GM23338 (cell line): ENCODE measurements at regions not wholly inside any gene's neighbourhood (a gene's known extent, or its start where the extent isn't known, plus 50 kb on each side); places are given as distances from the start of the nearest gene placed in this dataset.

ENCODE experiments used
- ATAC-seq: fragments of 200-7000 bp; cut with Tn5 transposase; 3 replicates; pipeline ENCODE4 v1.9.1; 2020
- DNase-seq: peaks from one replicate; pipeline ENCODE4 v3.0.0-alpha.2; 2015; ENCODE audit warnings: low spot score
- H2AFZ ChIP-seq: fragments of 200-600 bp; sonication (generic); 2 replicates; pipeline ENCODE4 v1.8.0; 2016; ENCODE audit warnings: antibody characterized with exemption, mild to moderate bottlenecking, moderate library complexity
- H3F3A ChIP-seq: fragments of 200-600 bp; sonication (generic); replicated peaks from 2 replicates; pipeline ENCODE4 v1.8.0; 2017; ENCODE audit warnings: antibody characterized with exemption, mixed run types, low read depth
- H3K27ac ChIP-seq: fragments of 200-600 bp; sonication (generic); 2 replicates; pipeline ENCODE4 v1.6.1; 2016; ENCODE audit warnings: low read depth
- H3K27me3 ChIP-seq: fragments of 200-600 bp; sonication (generic); 2 replicates; pipeline ENCODE4 v1.8.0; 2016; ENCODE audit warnings: mild to moderate bottlenecking, mixed run types, moderate library complexity; ENCODE audit not compliant: insufficient read depth
- H3K36me3 ChIP-seq: fragments of 200-600 bp; sonication (generic); 2 replicates; pipeline ENCODE4 v1.8.0; 2016; ENCODE audit warnings: mild to moderate bottlenecking; ENCODE audit not compliant: insufficient read depth
- H3K4me1 ChIP-seq: fragments of 200-600 bp; sonication (generic); 2 replicates; pipeline ENCODE4 v1.8.0; 2016; ENCODE audit warnings: mild to moderate bottlenecking, moderate library complexity; ENCODE audit not compliant: insufficient read depth
- H3K4me2 ChIP-seq: fragments of 200-600 bp; sonication (generic); 2 replicates; pipeline ENCODE4 v1.7.1; 2017; ENCODE audit warnings: mixed run types
- H3K4me3 ChIP-seq: fragments of 200-600 bp; sonication (generic); 2 replicates; pipeline ENCODE4 v1.6.1; 2016; ENCODE audit warnings: mixed run types
- H3K79me2 ChIP-seq: fragments of 200-600 bp; sonication (generic); replicated peaks from 2 replicates; pipeline ENCODE4 v1.8.0; 2017; ENCODE audit warnings: mild to moderate bottlenecking; ENCODE audit not compliant: insufficient read depth
- H3K9me2 ChIP-seq: fragments of 200-600 bp; sonication (generic); 2 replicates; pipeline ENCODE4 v1.8.0; 2017; ENCODE audit not compliant: insufficient read depth
- H4K20me1 ChIP-seq: fragments of 200-600 bp; sonication (generic); replicated peaks from 2 replicates; pipeline ENCODE4 v1.8.0; 2017; ENCODE audit warnings: mild to moderate bottlenecking; ENCODE audit not compliant: insufficient read depth
- H3K27ac Mint-ChIP-seq: 2 replicates; pipeline ENCODE4 v1.8.0; 2020; ENCODE audit warnings: inconsistent platforms, mild to moderate bottlenecking, moderate library complexity, mixed read lengths
- H3K27me3 Mint-ChIP-seq: 3 replicates; pipeline ENCODE4 v1.8.0; 2022; ENCODE audit warnings: low read depth, mild to moderate bottlenecking, moderate library complexity, mixed read lengths, inconsistent platforms; ENCODE audit not compliant: insufficient read depth, poor library complexity
- H3K36me3 Mint-ChIP-seq: 3 replicates; pipeline ENCODE4 v1.8.0; 2021; ENCODE audit warnings: low read depth, mild to moderate bottlenecking, inconsistent platforms, moderate library complexity, mixed read lengths
- H3K4me1 Mint-ChIP-seq: 3 replicates; pipeline ENCODE4 v1.8.0; 2020; ENCODE audit warnings: mild to moderate bottlenecking, inconsistent platforms, mixed read lengths
- H3K4me3 Mint-ChIP-seq: 3 replicates; pipeline ENCODE4 v1.8.0; 2021; ENCODE audit warnings: moderate library complexity, mild to moderate bottlenecking, inconsistent platforms, mixed read lengths
- H3K9me3 Mint-ChIP-seq: 3 replicates; pipeline ENCODE4 v1.8.0; 2020; ENCODE audit warnings: moderate library complexity, mild to moderate bottlenecking, inconsistent platforms, mixed read lengths
- CREB1 ChIP-seq: fragments of 250-450 bp; sonication (Bioruptor Pico); IDR thresholded peaks from 2 replicates; pipeline ENCODE4 v1.5.0; 2020; ENCODE audit warnings: low read depth, mild to moderate bottlenecking, moderate library complexity
- EZH2phosphoT487 ChIP-seq: fragments of 200-600 bp; sonication (generic); IDR thresholded peaks from one replicate; pipeline ENCODE4 v1.8.1; 2018; ENCODE audit warnings: antibody characterized with exemption; ENCODE audit not compliant: unreplicated experiment
- JUNB ChIP-seq: IDR thresholded peaks from one replicate; pipeline ENCODE4 v1.6.1; 2016; ENCODE audit warnings: antibody characterized with exemption; ENCODE audit not compliant: unreplicated experiment
- NANOG ChIP-seq: IDR thresholded peaks from 2 replicates; pipeline ENCODE4 v1.6.1; 2016; ENCODE audit warnings: antibody characterized with exemption, borderline replicate concordance
- POLR2AphosphoS5 ChIP-seq: IDR thresholded peaks from 2 replicates; pipeline ENCODE4 v1.6.1; 2016; ENCODE audit warnings: antibody characterized with exemption, low read depth
- ZNF331 ChIP-seq: fragments of 250-450 bp; sonication (Bioruptor Pico); IDR thresholded peaks from 2 replicates; pipeline ENCODE4 v1.5.0; 2020; ENCODE audit warnings: low read depth, mild to moderate bottlenecking, moderate library complexity
- TF ChIP-seq, protein P1 (sequence below): IDR thresholded peaks from 2 replicates; pipeline ENCODE4 v1.6.1; 2016; ENCODE audit warnings: antibody characterized with exemption
- TF ChIP-seq, protein P2 (sequence below), 2 experiments: fragments of 200-600 bp in 1 of 2; sonication (generic) in 1 of 2; conservative IDR thresholded peaks; 2 replicates each; pipeline versions ENCODE4 v1.5.1 to v1.6.1; 2016 to 2017; ENCODE audit warnings: antibody characterized with exemption in 2 of 2, low read depth in 2 of 2, mild to moderate bottlenecking in 2 of 2, moderate library complexity in 1 of 2
- TF ChIP-seq, protein P3 (sequence below): fragments of 250-450 bp; sonication (Bioruptor Pico); IDR thresholded peaks from 2 replicates; pipeline ENCODE4 v1.5.0; 2020; ENCODE audit warnings: mild to moderate bottlenecking, moderate library complexity
- TF ChIP-seq, protein P4 (sequence below): IDR thresholded peaks from one replicate; pipeline ENCODE4 v1.6.1; 2018; ENCODE audit warnings: antibody characterized with exemption; ENCODE audit not compliant: unreplicated experiment

DNA sequence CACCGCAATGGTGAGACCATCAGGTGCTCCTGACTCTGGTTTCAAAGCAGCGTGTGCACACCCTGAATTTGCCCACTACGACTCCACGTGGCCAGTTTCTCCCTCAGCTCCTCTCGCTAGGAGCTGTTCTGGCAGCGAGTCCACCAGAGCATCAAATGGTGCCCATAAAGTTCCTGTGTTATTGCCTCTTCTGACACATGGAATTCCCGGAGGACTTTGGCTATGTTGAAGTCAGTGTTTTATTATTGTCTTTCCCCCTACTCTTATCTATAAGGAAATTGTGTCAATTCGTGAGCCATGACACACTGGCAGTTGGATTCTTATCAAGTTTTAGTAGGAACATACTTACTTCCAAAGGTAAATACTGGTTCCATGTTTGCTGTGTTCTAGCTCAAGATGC, 53.9 kb upstream of the NPVF start:
- H3K9me2 ChIP-seq, result peaks cover 26% of the 10 kb centered on the region
- no peaks in the 10 kb centered on the region for H3K36me3 ChIP-seq
- TF ChIP-seq EZH2phosphoT487, result no peak
- TF ChIP-seq JUNB, result no peak
- TF ChIP-seq NANOG, result no peak
- TF ChIP-seq, protein P1, sequence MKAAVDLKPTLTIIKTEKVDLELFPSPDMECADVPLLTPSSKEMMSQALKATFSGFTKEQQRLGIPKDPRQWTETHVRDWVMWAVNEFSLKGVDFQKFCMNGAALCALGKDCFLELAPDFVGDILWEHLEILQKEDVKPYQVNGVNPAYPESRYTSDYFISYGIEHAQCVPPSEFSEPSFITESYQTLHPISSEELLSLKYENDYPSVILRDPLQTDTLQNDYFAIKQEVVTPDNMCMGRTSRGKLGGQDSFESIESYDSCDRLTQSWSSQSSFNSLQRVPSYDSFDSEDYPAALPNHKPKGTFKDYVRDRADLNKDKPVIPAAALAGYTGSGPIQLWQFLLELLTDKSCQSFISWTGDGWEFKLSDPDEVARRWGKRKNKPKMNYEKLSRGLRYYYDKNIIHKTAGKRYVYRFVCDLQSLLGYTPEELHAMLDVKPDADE, result no peak
- TF ChIP-seq CREB1 (CRISPR knock-in tag), result no peak
- no peak for TF ChIP-seq POLR2AphosphoS5
- TF ChIP-seq, protein P2, sequence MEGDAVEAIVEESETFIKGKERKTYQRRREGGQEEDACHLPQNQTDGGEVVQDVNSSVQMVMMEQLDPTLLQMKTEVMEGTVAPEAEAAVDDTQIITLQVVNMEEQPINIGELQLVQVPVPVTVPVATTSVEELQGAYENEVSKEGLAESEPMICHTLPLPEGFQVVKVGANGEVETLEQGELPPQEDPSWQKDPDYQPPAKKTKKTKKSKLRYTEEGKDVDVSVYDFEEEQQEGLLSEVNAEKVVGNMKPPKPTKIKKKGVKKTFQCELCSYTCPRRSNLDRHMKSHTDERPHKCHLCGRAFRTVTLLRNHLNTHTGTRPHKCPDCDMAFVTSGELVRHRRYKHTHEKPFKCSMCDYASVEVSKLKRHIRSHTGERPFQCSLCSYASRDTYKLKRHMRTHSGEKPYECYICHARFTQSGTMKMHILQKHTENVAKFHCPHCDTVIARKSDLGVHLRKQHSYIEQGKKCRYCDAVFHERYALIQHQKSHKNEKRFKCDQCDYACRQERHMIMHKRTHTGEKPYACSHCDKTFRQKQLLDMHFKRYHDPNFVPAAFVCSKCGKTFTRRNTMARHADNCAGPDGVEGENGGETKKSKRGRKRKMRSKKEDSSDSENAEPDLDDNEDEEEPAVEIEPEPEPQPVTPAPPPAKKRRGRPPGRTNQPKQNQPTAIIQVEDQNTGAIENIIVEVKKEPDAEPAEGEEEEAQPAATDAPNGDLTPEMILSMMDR (conservative IDR thresholded peaks at IDR 0.05; ENCODE audit: low read depth in 2 of 2), result no peak
- TF ChIP-seq, protein P3, sequence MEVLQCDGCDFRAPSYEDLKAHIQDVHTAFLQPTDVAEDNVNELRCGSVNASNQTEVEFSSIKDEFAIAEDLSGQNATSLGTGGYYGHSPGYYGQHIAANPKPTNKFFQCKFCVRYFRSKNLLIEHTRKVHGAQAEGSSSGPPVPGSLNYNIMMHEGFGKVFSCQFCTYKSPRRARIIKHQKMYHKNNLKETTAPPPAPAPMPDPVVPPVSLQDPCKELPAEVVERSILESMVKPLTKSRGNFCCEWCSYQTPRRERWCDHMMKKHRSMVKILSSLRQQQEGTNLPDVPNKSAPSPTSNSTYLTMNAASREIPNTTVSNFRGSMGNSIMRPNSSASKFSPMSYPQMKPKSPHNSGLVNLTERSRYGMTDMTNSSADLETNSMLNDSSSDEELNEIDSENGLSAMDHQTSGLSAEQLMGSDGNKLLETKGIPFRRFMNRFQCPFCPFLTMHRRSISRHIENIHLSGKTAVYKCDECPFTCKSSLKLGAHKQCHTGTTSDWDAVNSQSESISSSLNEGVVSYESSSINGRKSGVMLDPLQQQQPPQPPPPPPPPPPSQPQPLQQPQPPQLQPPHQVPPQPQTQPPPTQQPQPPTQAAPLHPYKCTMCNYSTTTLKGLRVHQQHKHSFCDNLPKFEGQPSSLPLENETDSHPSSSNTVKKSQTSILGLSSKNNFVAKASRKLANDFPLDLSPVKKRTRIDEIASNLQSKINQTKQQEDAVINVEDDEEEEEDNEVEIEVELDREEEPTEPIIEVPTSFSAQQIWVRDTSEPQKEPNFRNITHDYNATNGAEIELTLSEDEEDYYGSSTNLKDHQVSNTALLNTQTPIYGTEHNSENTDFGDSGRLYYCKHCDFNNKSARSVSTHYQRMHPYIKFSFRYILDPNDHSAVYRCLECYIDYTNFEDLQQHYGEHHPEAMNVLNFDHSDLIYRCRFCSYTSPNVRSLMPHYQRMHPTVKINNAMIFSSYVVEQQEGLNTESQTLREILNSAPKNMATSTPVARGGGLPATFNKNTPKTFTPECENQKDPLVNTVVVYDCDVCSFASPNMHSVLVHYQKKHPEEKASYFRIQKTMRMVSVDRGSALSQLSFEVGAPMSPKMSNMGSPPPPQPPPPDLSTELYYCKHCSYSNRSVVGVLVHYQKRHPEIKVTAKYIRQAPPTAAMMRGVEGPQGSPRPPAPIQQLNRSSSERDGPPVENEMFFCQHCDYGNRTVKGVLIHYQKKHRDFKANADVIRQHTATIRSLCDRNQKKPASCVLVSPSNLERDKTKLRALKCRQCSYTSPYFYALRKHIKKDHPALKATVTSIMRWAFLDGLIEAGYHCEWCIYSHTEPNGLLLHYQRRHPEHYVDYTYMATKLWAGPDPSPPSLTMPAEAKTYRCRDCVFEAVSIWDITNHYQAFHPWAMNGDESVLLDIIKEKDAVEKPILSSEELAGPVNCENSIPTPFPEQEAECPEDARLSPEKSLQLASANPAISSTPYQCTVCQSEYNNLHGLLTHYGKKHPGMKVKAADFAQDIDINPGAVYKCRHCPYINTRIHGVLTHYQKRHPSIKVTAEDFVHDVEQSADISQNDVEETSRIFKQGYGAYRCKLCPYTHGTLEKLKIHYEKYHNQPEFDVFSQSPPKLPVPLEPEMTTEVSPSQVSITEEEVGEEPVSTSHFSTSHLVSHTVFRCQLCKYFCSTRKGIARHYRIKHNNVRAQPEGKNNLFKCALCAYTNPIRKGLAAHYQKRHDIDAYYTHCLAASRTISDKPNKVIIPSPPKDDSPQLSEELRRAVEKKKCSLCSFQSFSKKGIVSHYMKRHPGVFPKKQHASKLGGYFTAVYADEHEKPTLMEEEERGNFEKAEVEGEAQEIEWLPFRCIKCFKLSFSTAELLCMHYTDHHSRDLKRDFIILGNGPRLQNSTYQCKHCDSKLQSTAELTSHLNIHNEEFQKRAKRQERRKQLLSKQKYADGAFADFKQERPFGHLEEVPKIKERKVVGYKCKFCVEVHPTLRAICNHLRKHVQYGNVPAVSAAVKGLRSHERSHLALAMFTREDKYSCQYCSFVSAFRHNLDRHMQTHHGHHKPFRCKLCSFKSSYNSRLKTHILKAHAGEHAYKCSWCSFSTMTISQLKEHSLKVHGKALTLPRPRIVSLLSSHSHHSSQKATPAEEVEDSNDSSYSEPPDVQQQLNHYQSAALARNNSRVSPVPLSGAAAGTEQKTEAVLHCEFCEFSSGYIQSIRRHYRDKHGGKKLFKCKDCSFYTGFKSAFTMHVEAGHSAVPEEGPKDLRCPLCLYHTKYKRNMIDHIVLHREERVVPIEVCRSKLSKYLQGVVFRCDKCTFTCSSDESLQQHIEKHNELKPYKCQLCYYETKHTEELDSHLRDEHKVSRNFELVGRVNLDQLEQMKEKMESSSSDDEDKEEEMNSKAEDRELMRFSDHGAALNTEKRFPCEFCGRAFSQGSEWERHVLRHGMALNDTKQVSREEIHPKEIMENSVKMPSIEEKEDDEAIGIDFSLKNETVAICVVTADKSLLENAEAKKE (CRISPR knock-in tag), result no peak
- TF ChIP-seq, protein P4, sequence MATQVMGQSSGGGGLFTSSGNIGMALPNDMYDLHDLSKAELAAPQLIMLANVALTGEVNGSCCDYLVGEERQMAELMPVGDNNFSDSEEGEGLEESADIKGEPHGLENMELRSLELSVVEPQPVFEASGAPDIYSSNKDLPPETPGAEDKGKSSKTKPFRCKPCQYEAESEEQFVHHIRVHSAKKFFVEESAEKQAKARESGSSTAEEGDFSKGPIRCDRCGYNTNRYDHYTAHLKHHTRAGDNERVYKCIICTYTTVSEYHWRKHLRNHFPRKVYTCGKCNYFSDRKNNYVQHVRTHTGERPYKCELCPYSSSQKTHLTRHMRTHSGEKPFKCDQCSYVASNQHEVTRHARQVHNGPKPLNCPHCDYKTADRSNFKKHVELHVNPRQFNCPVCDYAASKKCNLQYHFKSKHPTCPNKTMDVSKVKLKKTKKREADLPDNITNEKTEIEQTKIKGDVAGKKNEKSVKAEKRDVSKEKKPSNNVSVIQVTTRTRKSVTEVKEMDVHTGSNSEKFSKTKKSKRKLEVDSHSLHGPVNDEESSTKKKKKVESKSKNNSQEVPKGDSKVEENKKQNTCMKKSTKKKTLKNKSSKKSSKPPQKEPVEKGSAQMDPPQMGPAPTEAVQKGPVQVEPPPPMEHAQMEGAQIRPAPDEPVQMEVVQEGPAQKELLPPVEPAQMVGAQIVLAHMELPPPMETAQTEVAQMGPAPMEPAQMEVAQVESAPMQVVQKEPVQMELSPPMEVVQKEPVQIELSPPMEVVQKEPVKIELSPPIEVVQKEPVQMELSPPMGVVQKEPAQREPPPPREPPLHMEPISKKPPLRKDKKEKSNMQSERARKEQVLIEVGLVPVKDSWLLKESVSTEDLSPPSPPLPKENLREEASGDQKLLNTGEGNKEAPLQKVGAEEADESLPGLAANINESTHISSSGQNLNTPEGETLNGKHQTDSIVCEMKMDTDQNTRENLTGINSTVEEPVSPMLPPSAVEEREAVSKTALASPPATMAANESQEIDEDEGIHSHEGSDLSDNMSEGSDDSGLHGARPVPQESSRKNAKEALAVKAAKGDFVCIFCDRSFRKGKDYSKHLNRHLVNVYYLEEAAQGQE, result no peak
- no peak for TF ChIP-seq ZNF331 (CRISPR knock-in tag)
- H3K27me3 ChIP-seq, result no peaks in the 10 kb centered on the region
- Mint-ChIP-seq H3K4me3 (no peak overlapping the region), H3K27me3 (peaks cover 2% of the 10 kb centered on the region), H3K9me3 (no peaks in the 10 kb centered on the region), H3K4me1 (no peaks in the 10 kb centered on the region), H3K27ac (no peak overlapping the region), H3K36me3 (no peaks in the 10 kb centered on the region)
- H4K20me1 ChIP-seq, result no peaks in the 10 kb centered on the region
- H3K27ac ChIP-seq, result no peak overlapping the region
- no peaks in the 10 kb centered on the region for H3K79me2 ChIP-seq
- DNase-seq (no peak), ATAC-seq (no peak)
- no peak overlapping the region for H2AFZ ChIP-seq
- no peaks in the 10 kb centered on the region for H3K4me1 ChIP-seq
- H3F3A ChIP-seq, result no peaks in the 10 kb centered on the region
- H3K4me3 ChIP-seq, result no peak overlapping the region
- no peak overlapping the region for H3K4me2 ChIP-seq
